HFF-Myc (cell line): ENCODE measurements at regions not wholly inside any gene's neighbourhood (a gene's known extent, or its start where the extent isn't known, plus 50 kb on each side); places are given as distances from the start of the nearest gene placed in this dataset.
"Not testable (repeated sequence)": the region's sequence is repeated elsewhere in the genome, so short reads cannot be mapped to it uniquely, and the experiment has no call there.

ENCODE experiments used
- DNase-seq: peaks from one replicate; pipeline ENCODE4 v3.0.0-alpha.2; 2011; ENCODE audit warnings: low read depth; ENCODE audit errors: extremely low read depth
- H3K4me3 ChIP-seq: replicated peaks from 2 replicates; pipeline ENCODE4 v1.5.1; 2011; ENCODE audit warnings: low read depth, mild to moderate bottlenecking, control low read depth, low read length
- CTCF ChIP-seq: IDR thresholded peaks from 2 replicates; pipeline ENCODE4 v1.5.1; 2012; ENCODE audit warnings: mild to moderate bottlenecking, low read depth, low read length, control low read depth; ENCODE audit errors: missing control alignments

DNA sequence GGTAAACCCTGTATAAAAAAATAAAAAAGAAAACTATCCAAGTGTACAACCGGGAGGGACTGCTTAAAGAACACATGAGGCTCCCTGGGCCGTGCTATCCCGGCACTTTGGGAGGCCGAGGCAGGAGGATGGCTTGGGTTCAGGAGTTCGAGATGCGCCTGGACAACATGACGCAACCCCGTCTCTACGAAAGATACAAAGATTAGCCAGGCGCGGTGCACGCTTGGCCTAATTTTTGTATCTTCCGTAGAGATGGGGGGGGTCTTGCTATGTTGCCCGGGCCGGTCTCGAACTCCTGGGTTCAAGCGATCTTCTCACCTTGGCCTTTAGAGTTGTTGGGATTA lies 101.7 kb upstream of the VKORC1L1 start:
- H3K4me3 ChIP-seq: peak overlapping the region; percentile 62
- not testable (repeated sequence) for DNase-seq

- H3K4me3 ChIP-seq, DNase-seq: not testable (repeated sequence)
These were observed 96.2 kb upstream of the VKORC1L1 start for GRCh38 chr7:65776677-65777076.

GRCh38 chr7:65789943-65790342 lies 82.9 kb upstream of the VKORC1L1 start:
- H3K4me3 ChIP-seq, DNase-seq: not testable (repeated sequence)

DNA sequence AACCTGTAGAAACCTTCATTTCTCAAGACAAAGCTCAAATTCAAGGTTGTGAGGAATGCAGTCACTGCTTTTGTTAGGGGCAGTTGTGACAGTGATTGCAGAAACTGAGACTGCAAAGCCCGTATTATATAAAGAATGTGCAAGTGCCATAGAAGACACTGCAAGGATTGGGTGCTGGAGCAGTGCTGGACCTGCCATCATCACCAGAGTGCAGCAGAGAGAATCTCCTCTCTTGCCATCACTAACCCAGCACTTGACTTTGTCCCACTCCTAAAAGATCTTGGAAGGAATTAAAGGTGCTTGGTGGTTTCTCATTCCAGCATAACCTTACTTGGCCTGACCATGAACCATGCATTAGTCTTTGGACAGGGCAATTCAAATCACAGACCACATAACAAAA lies 81.1 kb upstream of the VKORC1L1 start:
- not testable (repeated sequence) for H3K4me3 ChIP-seq, DNase-seq

- not testable (repeated sequence) for H3K4me3 ChIP-seq, DNase-seq
These were observed 80.1 kb upstream of the VKORC1L1 start for GRCh38 chr7:65792726-65793125.

GRCh38 chr7:65794671-65795391 lies 78.0 kb upstream of the VKORC1L1 start:
- not testable (repeated sequence) for H3K4me3 ChIP-seq, DNase-seq

DNA sequence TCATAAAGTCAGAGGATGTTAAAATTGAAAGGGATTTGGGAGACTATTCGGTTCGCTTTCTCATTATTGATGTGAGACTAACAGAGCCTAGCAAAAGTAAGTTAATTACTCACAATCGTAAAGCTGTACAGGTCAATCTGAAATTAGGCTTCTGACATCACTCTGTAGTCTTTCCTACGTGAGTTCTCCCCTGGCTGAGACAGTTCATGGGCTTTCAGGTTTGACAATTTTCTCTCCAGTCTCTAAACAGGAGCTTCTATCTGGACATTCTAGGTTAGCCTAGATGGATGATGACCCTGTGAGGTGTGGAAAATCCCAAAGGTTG lies 77.5 kb upstream of the VKORC1L1 start:
- DNase-seq, H3K4me3 ChIP-seq: not testable (repeated sequence)

- TF ChIP-seq CTCF: no peak
- DNase-seq: no peak
- no peak overlapping the region for H3K4me3 ChIP-seq
These were observed 76.7 kb upstream of the VKORC1L1 start for GRCh38 chr7:65796205-65796604.

DNA sequence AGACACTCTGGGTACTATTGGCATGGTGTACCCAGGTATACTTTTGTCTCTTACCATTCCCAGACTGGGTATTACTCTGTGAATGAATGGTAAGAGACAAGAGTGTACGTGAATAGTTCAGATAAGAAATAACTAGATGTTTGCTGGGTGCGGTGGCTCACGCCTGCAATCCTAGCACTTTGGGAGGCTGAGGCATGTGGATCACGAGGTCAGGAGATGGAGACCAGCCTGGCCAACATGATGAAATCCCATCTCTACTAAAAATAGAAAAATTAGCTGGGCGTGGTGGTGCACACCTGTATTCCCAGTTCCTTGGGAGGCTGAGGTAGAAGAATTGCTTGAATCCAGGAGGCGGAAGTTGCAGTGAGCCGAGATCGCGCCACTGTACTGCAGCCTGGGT lies 75.8 kb upstream of the VKORC1L1 start:
- H3K4me3 ChIP-seq, DNase-seq: not testable (repeated sequence)

DNA sequence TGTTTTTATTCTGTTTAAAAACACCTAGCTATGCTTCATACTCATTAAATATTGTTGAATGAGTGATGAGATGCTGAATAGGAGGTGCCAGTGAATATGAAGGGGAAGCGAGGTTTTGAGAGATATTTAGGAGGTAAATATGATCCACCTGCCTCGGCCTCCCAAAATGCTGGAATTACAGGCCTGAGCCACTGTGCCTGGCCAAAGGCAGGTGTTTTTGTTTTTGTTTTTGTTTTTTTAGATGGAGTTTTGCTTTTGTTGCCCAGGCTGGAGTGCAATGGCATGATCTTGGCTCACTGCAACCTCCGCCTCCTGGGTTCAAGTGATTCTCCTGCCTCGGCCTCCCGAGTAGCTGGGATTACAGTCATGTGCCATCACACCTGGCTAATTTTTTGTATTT lies 75.3 kb upstream of the VKORC1L1 start:
- not testable (repeated sequence) for DNase-seq, H3K4me3 ChIP-seq

DNA sequence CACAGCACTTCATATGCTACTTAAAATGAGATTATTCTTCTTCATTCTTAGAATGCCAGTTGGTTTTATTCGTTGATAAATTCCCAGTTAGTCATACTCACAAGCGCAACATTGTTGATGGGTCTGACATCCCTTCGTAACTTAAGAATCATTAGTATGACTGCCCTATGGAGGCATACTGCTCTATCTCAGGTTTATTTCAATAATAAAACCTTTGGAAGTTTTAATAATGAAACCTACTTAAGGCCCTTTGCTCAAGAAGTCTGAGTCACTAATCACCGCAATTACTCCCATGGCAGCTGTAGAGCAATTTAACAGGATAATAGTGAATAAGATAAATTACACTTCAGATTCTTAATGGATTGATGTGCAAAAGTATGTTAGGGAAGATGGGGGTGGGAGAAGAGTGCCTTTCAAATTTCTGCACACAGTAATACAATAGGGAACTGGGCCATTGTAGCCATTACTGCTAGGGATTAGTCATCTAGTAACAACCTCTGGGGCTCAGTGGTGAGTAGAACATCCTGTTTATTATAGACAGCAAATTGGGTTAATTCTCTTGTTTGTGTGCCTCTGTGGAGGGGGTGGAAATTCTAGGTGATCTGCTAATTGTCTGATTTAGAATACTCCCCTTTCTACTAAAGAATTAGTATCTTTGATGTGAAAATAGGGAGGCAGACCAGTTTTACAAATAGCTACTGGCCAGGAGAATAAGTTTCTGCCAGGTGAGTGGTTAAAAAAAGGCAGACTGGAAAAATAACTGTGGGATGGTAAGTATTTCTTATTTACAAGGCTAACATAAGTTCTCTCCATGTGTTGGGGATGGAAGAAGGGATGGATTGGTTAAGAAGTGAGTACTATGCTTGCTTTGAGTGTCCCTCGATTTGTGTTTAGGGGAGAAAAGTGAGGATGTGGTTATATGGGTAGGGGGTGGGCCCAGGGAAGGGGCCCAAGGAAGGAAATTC lies 74.5 kb upstream of the VKORC1L1 start:
- no peak overlapping the region for H3K4me3 ChIP-seq
- DNase-seq: peak; percentile 57
- TF ChIP-seq CTCF: no peak

- DNase-seq, H3K4me3 ChIP-seq: not testable (repeated sequence)
These were observed 72.7 kb upstream of the VKORC1L1 start for GRCh38 chr7:65800191-65800590.
